Loucy (cell line): ENCODE measurements at regions not wholly inside any gene's neighbourhood (a gene's known extent, or its start where the extent isn't known, plus 50 kb on each side); places are given as distances from the start of the nearest gene placed in this dataset.

ENCODE experiments used
- EZH2phosphoT487 ChIP-seq: fragments of 200-600 bp; IDR thresholded peaks from 2 replicates; pipeline ENCODE4 v1.6.1; 2018; ENCODE audit warnings: antibody characterized with exemption, mild to moderate bottlenecking, moderate library complexity, borderline replicate concordance
- TF ChIP-seq, protein P1 (sequence below): fragments of 200-600 bp; sonication (generic); conservative IDR thresholded peaks from 2 replicates; pipeline ENCODE4 v1.5.1; 2014; ENCODE audit warnings: mild to moderate bottlenecking, antibody characterized with exemption, low read length

DNA sequence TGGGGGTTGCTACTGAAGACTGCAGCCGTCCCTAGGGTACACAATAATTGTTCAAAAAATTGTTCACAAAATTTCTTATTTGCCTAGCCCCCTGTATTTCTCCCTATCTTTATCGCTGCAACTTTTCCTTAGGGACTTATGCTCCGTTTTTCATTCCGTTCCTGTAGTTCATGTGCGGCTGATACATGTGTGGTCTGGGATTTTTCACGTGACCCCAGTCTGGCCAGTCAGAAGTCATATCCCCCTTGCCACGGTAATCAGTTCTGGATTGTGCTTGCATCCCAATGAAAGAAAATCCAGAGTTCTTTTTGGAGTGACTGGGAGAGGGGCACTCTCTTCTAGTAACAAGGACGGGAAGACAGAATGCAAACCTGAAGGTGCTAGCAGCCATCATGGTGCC, 610.7 kb upstream of the C16orf82 start:
- TF ChIP-seq, protein P1, sequence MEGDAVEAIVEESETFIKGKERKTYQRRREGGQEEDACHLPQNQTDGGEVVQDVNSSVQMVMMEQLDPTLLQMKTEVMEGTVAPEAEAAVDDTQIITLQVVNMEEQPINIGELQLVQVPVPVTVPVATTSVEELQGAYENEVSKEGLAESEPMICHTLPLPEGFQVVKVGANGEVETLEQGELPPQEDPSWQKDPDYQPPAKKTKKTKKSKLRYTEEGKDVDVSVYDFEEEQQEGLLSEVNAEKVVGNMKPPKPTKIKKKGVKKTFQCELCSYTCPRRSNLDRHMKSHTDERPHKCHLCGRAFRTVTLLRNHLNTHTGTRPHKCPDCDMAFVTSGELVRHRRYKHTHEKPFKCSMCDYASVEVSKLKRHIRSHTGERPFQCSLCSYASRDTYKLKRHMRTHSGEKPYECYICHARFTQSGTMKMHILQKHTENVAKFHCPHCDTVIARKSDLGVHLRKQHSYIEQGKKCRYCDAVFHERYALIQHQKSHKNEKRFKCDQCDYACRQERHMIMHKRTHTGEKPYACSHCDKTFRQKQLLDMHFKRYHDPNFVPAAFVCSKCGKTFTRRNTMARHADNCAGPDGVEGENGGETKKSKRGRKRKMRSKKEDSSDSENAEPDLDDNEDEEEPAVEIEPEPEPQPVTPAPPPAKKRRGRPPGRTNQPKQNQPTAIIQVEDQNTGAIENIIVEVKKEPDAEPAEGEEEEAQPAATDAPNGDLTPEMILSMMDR: no peak
- TF ChIP-seq EZH2phosphoT487: no peak
